ENCODE measurements at regions not wholly inside any gene's neighbourhood (a gene's known extent, or its start where the extent isn't known, plus 50 kb on each side); places are given as distances from the start of the nearest gene placed in this dataset.

DNA sequence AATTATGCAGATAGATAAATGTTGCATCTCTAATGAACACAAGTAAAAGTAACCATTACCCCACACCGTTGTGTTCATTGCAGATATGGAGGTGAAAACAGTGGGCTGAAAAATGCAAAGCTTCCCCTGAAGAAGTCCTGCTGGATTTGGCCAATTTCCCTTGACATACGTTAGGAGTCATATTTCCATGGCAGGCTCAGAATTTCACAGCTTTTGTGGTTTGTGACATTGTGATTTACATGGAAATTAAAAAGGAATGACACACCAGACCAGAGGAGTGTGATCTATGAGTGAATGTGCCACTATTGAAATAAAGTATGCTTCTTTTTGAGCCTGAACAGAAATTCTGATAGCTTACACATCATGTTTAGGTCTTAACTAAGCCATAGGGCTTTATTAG, 221.1 kb upstream of the TMTC4 start:
- H3K4ac ChIP-seq (replicated peaks; ENCODE audit: insufficient read length, low read depth, low read length): no peak overlapping the region
- WGBS, 2 experiments (ENCODE audit: extremely low coverage in 1 of 2, insufficient coverage in 1 of 2, insufficient read length in 1 of 2, insufficient replicate concordance in 2 of 2, low coverage in 1 of 2, low lambda C conversion rate in 2 of 2, missing lambda C conversion rate in 1 of 2): 91% methylated on average over 2 of the region's 2 CpGs; no CpG with 5 or more reads in 1 of the 2 experiments
- TF ChIP-seq CEBPB (IDR thresholded peaks at IDR 0.05; ENCODE audit: low read depth, low read length): no peak
- TF ChIP-seq SIRT6 (IDR thresholded peaks at IDR 0.05; ENCODE audit: low read length): no peak
- no peak for TF ChIP-seq NRF1 (IDR thresholded peaks at IDR 0.05; ENCODE audit: low read depth, low read length)
- TF ChIP-seq ZNF274 (IDR thresholded peaks at IDR 0.05; ENCODE audit: borderline replicate concordance, extremely low read depth, low read length): no peak
- no peak for TF ChIP-seq SIN3A (conservative IDR thresholded peaks at IDR 0.05 in 1 of 2, IDR thresholded peaks at IDR 0.05 in 1 of 2; ENCODE audit: low read depth in 1 of 2, low read length in 2 of 2)
- TF ChIP-seq ASH2L (IDR thresholded peaks at IDR 0.05; ENCODE audit: low read length): no peak
- TF ChIP-seq, protein P1, sequence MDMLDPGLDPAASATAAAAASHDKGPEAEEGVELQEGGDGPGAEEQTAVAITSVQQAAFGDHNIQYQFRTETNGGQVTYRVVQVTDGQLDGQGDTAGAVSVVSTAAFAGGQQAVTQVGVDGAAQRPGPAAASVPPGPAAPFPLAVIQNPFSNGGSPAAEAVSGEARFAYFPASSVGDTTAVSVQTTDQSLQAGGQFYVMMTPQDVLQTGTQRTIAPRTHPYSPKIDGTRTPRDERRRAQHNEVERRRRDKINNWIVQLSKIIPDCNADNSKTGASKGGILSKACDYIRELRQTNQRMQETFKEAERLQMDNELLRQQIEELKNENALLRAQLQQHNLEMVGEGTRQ (IDR thresholded peaks at IDR 0.05; ENCODE audit: low read length): no peak
- no peak for TF ChIP-seq SIX5 (IDR thresholded peaks at IDR 0.05; ENCODE audit: low read depth, low read length)
- no peak for TF ChIP-seq POU5F1 (IDR thresholded peaks at IDR 0.05; ENCODE audit: low read depth, low read length)
- no peak for TF ChIP-seq RAD21 (IDR thresholded peaks at IDR 0.05 in 1 of 2, conservative IDR thresholded peaks at IDR 0.05 in 1 of 2; ENCODE audit: low read depth in 2 of 2, low read length in 2 of 2)
- no peaks in the 10 kb centered on the region for H3K79me2 ChIP-seq (ENCODE audit: control insufficient read depth in 1 of 2, insufficient read depth in 2 of 2, low read length in 2 of 2)
- no peaks in the 10 kb centered on the region; the same call in 1 of the 2 replicates for H3K23me2 ChIP-seq (ENCODE audit: low read depth, low read length)
- H2BK5ac ChIP-seq (ENCODE audit: low read depth, low read length): no peak overlapping the region
- H2AFZ ChIP-seq (ENCODE audit: low read length): no peak overlapping the region
- H3K9me3 ChIP-seq (ENCODE audit: insufficient read depth in 2 of 2, low read depth in 1 of 2, low read length in 1 of 2): no peaks in the 10 kb centered on the region
- H2AK5ac ChIP-seq (ENCODE audit: low read depth, low read length): no peak overlapping the region
- H3K4me1 ChIP-seq (replicated peaks in 1 of 4; ENCODE audit: control insufficient read depth in 3 of 4, insufficient read depth in 4 of 4, low read length in 3 of 4): no peaks in the 10 kb centered on the region; a peak in 1 of 7 replicates
- no peaks in the 10 kb centered on the region for H3K36me3 ChIP-seq (ENCODE audit: control insufficient read depth in 2 of 4, insufficient read depth in 4 of 4, low read length in 3 of 4)
- CTCF ChIA-PET (ENCODE audit: partially characterized antibody): no interaction called here
- H3K23ac ChIP-seq (ENCODE audit: insufficient read length): no peak overlapping the region
- no peak for FAIRE-seq
- H4K5ac ChIP-seq (ENCODE audit: insufficient read length, low read depth, low read length): no peak overlapping the region
- H3K79me1 ChIP-seq (ENCODE audit: low read depth, low read length): no peaks in the 10 kb centered on the region
- POLR2A ChIA-PET (ENCODE audit: partially characterized antibody): no interaction called here
- H2BK12ac ChIP-seq (ENCODE audit: low read depth, low read length): no peak overlapping the region
- no peak overlapping the region for H3K27ac ChIP-seq (ENCODE audit: low read depth, low read length)
- no peak overlapping the region for H2BK15ac ChIP-seq (ENCODE audit: low read length)
- no peak overlapping the region for H3K4me2 ChIP-seq (ENCODE audit: insufficient read depth in 1 of 2, low read depth in 2 of 2, low read length in 2 of 2)
- no peak overlapping the region for H4K8ac ChIP-seq (ENCODE audit: extremely low read depth, insufficient read depth, low read length)
- H3K9ac ChIP-seq (replicated peaks in 1 of 4; ENCODE audit: extremely low read depth in 1 of 4, low read depth in 3 of 4, low read length in 3 of 4): no peak overlapping the region
- H3K14ac ChIP-seq (ENCODE audit: insufficient read length): no peak overlapping the region
- H2BK120ac ChIP-seq (replicated peaks; ENCODE audit: low read depth, low read length): no peak overlapping the region
- no peaks in the 10 kb centered on the region for H4K20me1 ChIP-seq (replicated peaks in 1 of 2; ENCODE audit: control insufficient read depth in 1 of 2, insufficient read depth in 2 of 2, low read length in 2 of 2)
- DNase-seq (ENCODE audit: low read depth in 1 of 2, low spot score in 2 of 2): no peak
- no peak overlapping the region for H3K4me3 ChIP-seq (ENCODE audit: extremely low read depth in 1 of 4, insufficient read depth in 2 of 4, low read depth in 3 of 4, low read length in 4 of 4)
- no peak overlapping the region for H2BK20ac ChIP-seq (ENCODE audit: low read length)
- no peaks in the 10 kb centered on the region for H3K27me3 ChIP-seq (replicated peaks in 1 of 4; ENCODE audit: control insufficient read depth in 3 of 4, extremely low read depth in 1 of 4, insufficient read depth in 3 of 4, low read length in 3 of 4)
- no peak overlapping the region for H3K56ac ChIP-seq (replicated peaks; ENCODE audit: insufficient read length, low read depth, low read length)
- H4K91ac ChIP-seq (replicated peaks; ENCODE audit: insufficient read length, low read length): no peak overlapping the region
- no peak overlapping the region for H3K18ac ChIP-seq (ENCODE audit: extremely low read depth, low read length)
